ENCODE measurements at regions not wholly inside any gene's neighbourhood (a gene's known extent, or its start where the extent isn't known, plus 50 kb on each side); places are given as distances from the start of the nearest gene placed in this dataset.

DNA sequence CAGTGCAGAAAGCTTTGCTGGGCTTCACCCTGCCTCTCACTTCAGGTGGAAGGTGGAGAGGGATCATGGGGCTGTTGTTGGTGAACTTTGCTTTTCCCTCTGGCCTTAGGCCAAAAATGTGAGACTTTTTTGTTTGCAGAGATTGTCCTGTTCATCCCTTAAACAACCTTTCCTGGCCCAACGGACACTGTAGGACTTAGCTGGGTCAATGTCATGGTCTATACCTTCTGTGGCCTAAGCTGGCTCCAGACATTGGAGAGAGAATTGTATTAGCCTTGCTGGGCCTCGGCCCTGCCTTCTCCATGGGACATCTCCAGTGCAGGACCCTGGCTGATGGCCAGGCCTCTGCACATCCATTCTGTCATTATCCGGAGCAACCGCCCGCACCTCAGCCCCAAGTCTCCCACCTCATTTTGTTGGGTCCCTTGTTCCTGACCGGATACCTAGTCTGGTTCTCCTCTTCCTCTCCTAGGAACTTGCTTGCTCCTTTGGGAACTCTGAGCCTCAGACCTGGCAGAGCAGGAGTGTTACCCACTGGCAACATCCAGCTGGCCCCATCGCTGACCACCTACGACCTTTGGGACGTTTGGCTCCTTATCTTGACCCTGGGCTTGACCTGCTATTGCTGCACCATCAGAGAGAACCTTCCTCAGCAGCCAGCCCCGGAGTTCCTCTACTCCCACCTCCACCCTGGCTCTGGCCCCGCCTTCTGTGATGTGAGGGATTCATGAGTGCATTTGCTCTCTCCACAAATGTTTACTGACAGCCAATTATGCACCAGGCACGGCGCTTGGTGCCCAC is 128.2 kb downstream of the BANF2 start (continued):
- no peak for TF ChIP-seq RAD21 (CRISPR knock-in tag; IDR thresholded peaks at IDR 0.05)
- peak; percentile 56; the same call in 1 of the 2 replicates for TF ChIP-seq LCORL (IDR thresholded peaks at IDR 0.05)
- TF ChIP-seq LCORL (CRISPR knock-in tag; IDR thresholded peaks at IDR 0.05) = peak; percentile 89
- TF ChIP-seq KAT7 (CRISPR knock-in tag; IDR thresholded peaks at IDR 0.05; ENCODE audit: borderline replicate concordance) = no peak
- peak; percentile 34; the same call in 1 of the 2 replicates for TF ChIP-seq ZBTB7B (CRISPR knock-in tag; IDR thresholded peaks at IDR 0.05)
- TF ChIP-seq ZNF530 (CRISPR knock-in tag; IDR thresholded peaks at IDR 0.05; ENCODE audit: low read depth) = no peak
- 0 out of 2 replicates have a peak, but pooled peaks have one; percentile 36 for TF ChIP-seq MAF1 (CRISPR knock-in tag; IDR thresholded peaks at IDR 0.05; ENCODE audit: borderline replicate concordance)
- TF ChIP-seq SRSF4 (IDR thresholded peaks at IDR 0.05; ENCODE audit: low read depth, low read length, poor library complexity, severe bottlenecking) = no peak
- TF ChIP-seq GATAD1 (CRISPR knock-in tag; IDR thresholded peaks at IDR 0.05) = no peak
- TF ChIP-seq PITX1 (CRISPR knock-in tag; IDR thresholded peaks at IDR 0.05) = peak; percentile 84
- TF ChIP-seq ZNF569 (CRISPR knock-in tag; IDR thresholded peaks at IDR 0.05; ENCODE audit: borderline replicate concordance) = no peak
- TF ChIP-seq, protein P1, sequence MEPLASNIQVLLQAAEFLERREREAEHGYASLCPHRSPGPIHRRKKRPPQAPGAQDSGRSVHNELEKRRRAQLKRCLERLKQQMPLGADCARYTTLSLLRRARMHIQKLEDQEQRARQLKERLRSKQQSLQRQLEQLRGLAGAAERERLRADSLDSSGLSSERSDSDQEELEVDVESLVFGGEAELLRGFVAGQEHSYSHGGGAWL (CRISPR knock-in tag; IDR thresholded peaks at IDR 0.05) = no peak
- TF ChIP-seq MAFG (CRISPR knock-in tag; IDR thresholded peaks at IDR 0.05) = no peak
- TF ChIP-seq ZNF317 (CRISPR knock-in tag; IDR thresholded peaks at IDR 0.05) = no peak
- no peak for TF ChIP-seq NBN (conservative IDR thresholded peaks at IDR 0.05)
- no peak for TF ChIP-seq SPEN (CRISPR knock-in tag; IDR thresholded peaks at IDR 0.05; ENCODE audit: low read depth)
- TF ChIP-seq HOXA5 (CRISPR knock-in tag; IDR thresholded peaks at IDR 0.05) = 0 out of 2 replicates have a peak, but pooled peaks have one; percentile 51
- no peak for TF ChIP-seq MYNN (CRISPR knock-in tag; IDR thresholded peaks at IDR 0.05; ENCODE audit: low read depth)
- TF ChIP-seq, protein P2, sequence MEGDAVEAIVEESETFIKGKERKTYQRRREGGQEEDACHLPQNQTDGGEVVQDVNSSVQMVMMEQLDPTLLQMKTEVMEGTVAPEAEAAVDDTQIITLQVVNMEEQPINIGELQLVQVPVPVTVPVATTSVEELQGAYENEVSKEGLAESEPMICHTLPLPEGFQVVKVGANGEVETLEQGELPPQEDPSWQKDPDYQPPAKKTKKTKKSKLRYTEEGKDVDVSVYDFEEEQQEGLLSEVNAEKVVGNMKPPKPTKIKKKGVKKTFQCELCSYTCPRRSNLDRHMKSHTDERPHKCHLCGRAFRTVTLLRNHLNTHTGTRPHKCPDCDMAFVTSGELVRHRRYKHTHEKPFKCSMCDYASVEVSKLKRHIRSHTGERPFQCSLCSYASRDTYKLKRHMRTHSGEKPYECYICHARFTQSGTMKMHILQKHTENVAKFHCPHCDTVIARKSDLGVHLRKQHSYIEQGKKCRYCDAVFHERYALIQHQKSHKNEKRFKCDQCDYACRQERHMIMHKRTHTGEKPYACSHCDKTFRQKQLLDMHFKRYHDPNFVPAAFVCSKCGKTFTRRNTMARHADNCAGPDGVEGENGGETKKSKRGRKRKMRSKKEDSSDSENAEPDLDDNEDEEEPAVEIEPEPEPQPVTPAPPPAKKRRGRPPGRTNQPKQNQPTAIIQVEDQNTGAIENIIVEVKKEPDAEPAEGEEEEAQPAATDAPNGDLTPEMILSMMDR (CRISPR knock-in tag; IDR thresholded peaks at IDR 0.05) = no peak
- no peak for TF ChIP-seq PHB2 (IDR thresholded peaks at IDR 0.05; ENCODE audit: partially characterized antibody)
- TF ChIP-seq ZNF160 (CRISPR knock-in tag; IDR thresholded peaks at IDR 0.05) = 0 out of 2 replicates have a peak, but pooled peaks have one; percentile 51
- no peak for TF ChIP-seq XRCC5 (optimal IDR thresholded peaks at IDR 0.05; ENCODE audit: low read length)
- TF ChIP-seq ZNF713 (CRISPR knock-in tag; IDR thresholded peaks at IDR 0.05) = no peak
- no peak for TF ChIP-seq KLF12 (CRISPR knock-in tag; IDR thresholded peaks at IDR 0.05; ENCODE audit: borderline replicate concordance)
- 0 out of 2 replicates have a peak, but pooled peaks have one; percentile 40 for TF ChIP-seq NR2F2 (IDR thresholded peaks at IDR 0.05; ENCODE audit: borderline replicate concordance, low read depth)
- peak; percentile 39; the same call in 1 of the 2 replicates for TF ChIP-seq FOXO1 (CRISPR knock-in tag; IDR thresholded peaks at IDR 0.05)
- no peak for TF ChIP-seq TRIM24 (CRISPR knock-in tag; IDR thresholded peaks at IDR 0.05)
- no peak for TF ChIP-seq IRF2 (CRISPR knock-in tag; IDR thresholded peaks at IDR 0.05)
- TF ChIP-seq, protein P3, sequence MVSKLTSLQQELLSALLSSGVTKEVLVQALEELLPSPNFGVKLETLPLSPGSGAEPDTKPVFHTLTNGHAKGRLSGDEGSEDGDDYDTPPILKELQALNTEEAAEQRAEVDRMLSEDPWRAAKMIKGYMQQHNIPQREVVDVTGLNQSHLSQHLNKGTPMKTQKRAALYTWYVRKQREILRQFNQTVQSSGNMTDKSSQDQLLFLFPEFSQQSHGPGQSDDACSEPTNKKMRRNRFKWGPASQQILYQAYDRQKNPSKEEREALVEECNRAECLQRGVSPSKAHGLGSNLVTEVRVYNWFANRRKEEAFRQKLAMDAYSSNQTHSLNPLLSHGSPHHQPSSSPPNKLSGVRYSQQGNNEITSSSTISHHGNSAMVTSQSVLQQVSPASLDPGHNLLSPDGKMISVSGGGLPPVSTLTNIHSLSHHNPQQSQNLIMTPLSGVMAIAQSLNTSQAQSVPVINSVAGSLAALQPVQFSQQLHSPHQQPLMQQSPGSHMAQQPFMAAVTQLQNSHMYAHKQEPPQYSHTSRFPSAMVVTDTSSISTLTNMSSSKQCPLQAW (CRISPR knock-in tag; IDR thresholded peaks at IDR 0.05) = no peak
- no peak for TF ChIP-seq ZNF30 (CRISPR knock-in tag; IDR thresholded peaks at IDR 0.05)
- no peak for TF ChIP-seq ZNF564 (CRISPR knock-in tag; IDR thresholded peaks at IDR 0.05)

Measured in HepG2 (cell line).